ENCODE measurements at regions not wholly inside any gene's neighbourhood (a gene's known extent, or its start where the extent isn't known, plus 50 kb on each side); places are given as distances from the start of the nearest gene placed in this dataset.

- Histone ChIP-seq H3K4me3 (no peak overlapping the region), H3K27me3 (no peaks in the 10 kb centered on the region), H3K4me1 (no peaks in the 10 kb centered on the region), H3K36me3 (no peaks in the 10 kb centered on the region), H3K9me3 (no peaks in the 10 kb centered on the region), H3K27ac (no peak overlapping the region)
- DNase-seq (ENCODE audit: low spot score in 2 of 2) = no peak
- no peak for TF ChIP-seq CTCF (IDR thresholded peaks at IDR 0.05)
- intact Hi-C loops (cut with DNase I) = no loop called here
These were observed 73.3 kb upstream of the GHITM start for GRCh38 chr10:84065804-84066601.

DNA sequence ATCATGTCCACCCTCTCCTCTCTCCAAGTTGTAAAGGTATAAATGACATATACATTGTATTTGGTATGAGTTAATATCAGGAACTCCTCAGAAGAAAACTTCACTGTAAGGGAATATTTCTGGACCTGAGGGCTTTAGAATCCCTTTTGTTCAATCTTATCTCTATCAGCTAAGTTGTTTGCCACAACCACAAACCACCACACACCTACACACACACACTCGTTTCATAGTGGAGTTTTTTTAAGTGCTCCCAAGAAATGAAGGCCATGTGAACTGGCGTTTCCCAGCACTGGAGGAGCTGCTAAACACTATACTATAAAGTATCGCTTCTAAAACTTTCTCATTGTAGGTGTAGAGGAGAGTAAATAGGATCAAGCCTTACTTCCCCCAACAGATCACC is 64.8 kb upstream of the GHITM start:
- Histone ChIP-seq H3K4me1 (no peaks in the 10 kb centered on the region), H3K4me3 (no peak overlapping the region), H3K27ac (no peak overlapping the region), H3K36me3 (no peaks in the 10 kb centered on the region), H3K9me3 (no peaks in the 10 kb centered on the region), H3K27me3 (no peaks in the 10 kb centered on the region)
- intact Hi-C loops (cut with DNase I) = no loop called here
- no peak for DNase-seq (ENCODE audit: low spot score in 2 of 2)
- TF ChIP-seq CTCF (IDR thresholded peaks at IDR 0.05) = no peak

DNA sequence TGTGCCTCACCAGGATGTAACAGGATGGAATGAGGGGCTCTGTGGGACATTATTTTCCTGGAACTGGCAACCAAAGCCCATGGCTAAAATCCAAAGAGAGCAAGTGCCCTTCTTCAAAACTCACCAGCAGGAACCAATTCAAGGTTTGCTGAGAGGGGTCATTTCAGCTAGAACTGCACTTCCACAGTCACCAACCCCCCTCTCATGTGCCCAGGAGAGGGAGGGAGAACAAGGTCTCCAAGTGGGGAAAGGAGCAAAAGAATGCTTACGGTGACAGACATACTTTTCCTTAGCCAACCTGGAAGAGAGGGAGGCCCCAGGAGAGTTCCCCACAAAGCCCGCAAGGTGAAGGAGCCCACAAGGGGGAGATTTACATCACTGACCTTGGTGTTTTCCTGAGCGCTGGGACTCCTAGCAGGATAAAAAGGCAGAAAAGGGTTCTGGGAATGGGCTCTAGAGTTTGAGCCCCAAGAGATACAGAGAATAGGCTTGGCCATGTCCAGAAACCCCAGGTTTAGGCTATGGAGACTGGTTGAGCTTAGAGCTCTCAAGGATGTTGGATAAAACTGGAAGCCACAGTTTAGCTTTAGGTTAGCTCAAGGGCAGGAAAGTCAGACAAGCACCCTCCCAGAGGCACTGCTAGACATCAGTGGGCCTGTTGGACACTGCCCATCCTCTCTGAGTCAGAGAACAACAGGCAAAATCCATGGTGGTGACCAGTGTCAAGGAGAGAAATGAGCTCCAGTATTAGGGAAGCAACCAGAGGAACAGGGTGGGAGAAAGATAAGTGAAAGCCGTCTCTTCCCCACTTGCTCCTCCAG is 63.9 kb upstream of the GHITM start:
- H3K4me3 ChIP-seq = no peak overlapping the region
- no peaks in the 10 kb centered on the region for H3K27me3 ChIP-seq
- no peaks in the 10 kb centered on the region for H3K4me1 ChIP-seq
- H3K27ac ChIP-seq = no peak overlapping the region
- DNase-seq (ENCODE audit: low spot score in 2 of 2) = no peak
- no peaks in the 10 kb centered on the region for H3K36me3 ChIP-seq
- intact Hi-C loops (cut with DNase I) = no loop called here
- no peaks in the 10 kb centered on the region for H3K9me3 ChIP-seq
- no peak for TF ChIP-seq CTCF (IDR thresholded peaks at IDR 0.05)

GRCh38 chr10:84076047-84076388 is 63.3 kb upstream of the GHITM start:
- Histone ChIP-seq H3K9me3 (no peaks in the 10 kb centered on the region), H3K27ac (no peak overlapping the region)
- no peak for TF ChIP-seq CTCF (IDR thresholded peaks at IDR 0.05)

DNA sequence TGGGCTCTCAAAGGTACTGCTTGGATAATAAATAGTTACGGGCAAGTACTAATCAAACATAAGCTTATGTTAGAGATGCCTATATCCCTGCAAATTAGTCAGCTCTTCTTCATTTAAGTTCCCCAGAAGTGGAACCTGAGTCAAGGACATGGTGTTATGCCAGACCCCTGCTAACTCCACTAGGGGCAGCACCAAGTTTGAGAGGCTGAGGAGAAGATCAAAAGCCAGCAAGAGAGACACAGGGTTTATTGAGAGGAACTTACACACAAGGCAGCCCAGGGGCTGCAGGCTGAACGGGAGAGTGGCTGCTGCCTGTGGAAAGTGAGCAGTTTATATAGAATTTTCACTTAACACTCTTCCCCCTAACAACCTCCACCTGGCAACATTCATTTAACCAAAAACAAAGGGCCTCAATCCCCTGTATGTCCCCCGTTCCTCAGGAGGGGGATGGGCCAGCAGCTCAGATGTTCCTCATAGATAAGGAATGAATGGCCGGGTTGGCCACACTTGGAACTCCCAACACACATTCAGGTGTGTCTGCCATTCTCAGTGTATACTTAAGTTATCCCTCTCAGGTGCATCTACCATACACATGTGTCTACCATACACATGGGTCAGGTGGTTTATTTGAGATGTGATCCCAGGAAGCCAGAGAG is 62.6 kb upstream of the GHITM start:
- no peak for DNase-seq (ENCODE audit: low spot score in 2 of 2)
- no peaks in the 10 kb centered on the region for H3K36me3 ChIP-seq
- intact Hi-C loops (cut with DNase I) = no loop called here

More at GRCh38 chr10:84076047-84076388, 63.3 kb upstream of the GHITM start:
- H3K4me3 ChIP-seq = no peak overlapping the region
- H3K27me3 ChIP-seq = no peaks in the 10 kb centered on the region
- no peaks in the 10 kb centered on the region for H3K4me1 ChIP-seq
- intact Hi-C loops (cut with DNase I) = no loop called here
- no peak for DNase-seq (ENCODE audit: low spot score in 2 of 2)
- H3K36me3 ChIP-seq = no peaks in the 10 kb centered on the region

More for the DNA sequence above, 62.6 kb upstream of the GHITM start:
- TF ChIP-seq CTCF (IDR thresholded peaks at IDR 0.05) = no peak
- H3K4me3 ChIP-seq = no peak overlapping the region
- no peaks in the 10 kb centered on the region for H3K9me3 ChIP-seq
- H3K27ac ChIP-seq = no peak overlapping the region
- H3K27me3 ChIP-seq = no peaks in the 10 kb centered on the region
- no peaks in the 10 kb centered on the region for H3K4me1 ChIP-seq

Data from ascending aorta (tissue), 2 donors.